Hepatocyte (in vitro differentiated cells): ENCODE measurements at regions not wholly inside any gene's neighbourhood (a gene's known extent, or its start where the extent isn't known, plus 50 kb on each side); places are given as distances from the start of the nearest gene placed in this dataset.

Experiments used
- DNase-seq: peaks from one replicate; pipeline ENCODE4 v3.0.0-alpha.2; 2016; ENCODE audit warnings: low spot score
- H2AFZ ChIP-seq: fragments of 200-600 bp; sonication (generic); 2 replicates; pipeline ENCODE4 v1.6.0; 2016; ENCODE audit warnings: antibody characterized with exemption, mild to moderate bottlenecking
- H3K27ac ChIP-seq: fragments of 200-600 bp; sonication (generic); 2 replicates; pipeline ENCODE4 v1.5.1; 2016; ENCODE audit warnings: mild to moderate bottlenecking
- H3K27me3 ChIP-seq: fragments of 200-600 bp; sonication (generic); 2 replicates; pipeline ENCODE4 v1.6.1; 2016
- H3K36me3 ChIP-seq: fragments of 200-600 bp; sonication (generic); replicated peaks from 2 replicates; pipeline ENCODE4 v1.5.1; 2016; ENCODE audit warnings: low read depth; ENCODE audit not compliant: insufficient read depth
- H3K4me1 ChIP-seq: fragments of 200-600 bp; sonication (generic); 2 replicates; pipeline ENCODE4 v1.5.1; 2016; ENCODE audit warnings: mild to moderate bottlenecking, moderate library complexity; ENCODE audit not compliant: insufficient read depth
- H3K4me2 ChIP-seq: fragments of 200-600 bp; sonication (generic); 2 replicates; pipeline ENCODE4 v1.6.0; 2016
- H3K4me3 ChIP-seq: fragments of 200-600 bp; sonication (generic); 2 replicates; pipeline ENCODE4 v1.5.1; 2016; ENCODE audit warnings: mild to moderate bottlenecking
- H3K79me2 ChIP-seq: fragments of 200-600 bp; sonication (generic); 2 replicates; pipeline ENCODE4 v1.6.0; 2017; ENCODE audit warnings: mild to moderate bottlenecking
- H3K9me2 ChIP-seq: fragments of 200-600 bp; sonication (generic); replicated peaks from 2 replicates; pipeline ENCODE4 v1.6.0; 2017; ENCODE audit warnings: mild to moderate bottlenecking; ENCODE audit not compliant: insufficient read depth
- H3K9me3 ChIP-seq: fragments of 200-600 bp; sonication (generic); 2 replicates; pipeline ENCODE4 v1.5.1; 2016; ENCODE audit warnings: low read depth, mild to moderate bottlenecking
- H4K20me1 ChIP-seq: fragments of 200-600 bp; sonication (generic); 2 replicates; pipeline ENCODE4 v1.6.0; 2016; ENCODE audit warnings: mild to moderate bottlenecking; ENCODE audit not compliant: insufficient read depth, poor library complexity, severe bottlenecking
- CTCF ChIP-seq: fragments of 200-600 bp; sonication (generic); IDR thresholded peaks from 2 replicates; pipeline ENCODE4 v1.5.1; 2016; ENCODE audit warnings: antibody characterized with exemption, mild to moderate bottlenecking; ENCODE audit not compliant: poor library complexity
- EZH2 ChIP-seq: fragments of 200-600 bp; sonication (generic); IDR thresholded peaks from 2 replicates; pipeline ENCODE4 v1.6.1; 2016; ENCODE audit warnings: antibody characterized with exemption, mild to moderate bottlenecking, borderline replicate concordance
- EZH2phosphoT487 ChIP-seq: fragments of 200-600 bp; sonication (generic); IDR thresholded peaks from one replicate; pipeline ENCODE4 v1.6.1; 2018; ENCODE audit warnings: antibody characterized with exemption, mild to moderate bottlenecking, low read depth, moderate library complexity; ENCODE audit not compliant: unreplicated experiment, severe bottlenecking
- WGBS: methylation state at CpG from one replicate; pipeline ENCODE4 v1.1.6; 2016; ENCODE audit warnings: low lambda C conversion rate; ENCODE audit errors: missing lambda C conversion rate; 5-methylcytosine and 5-hydroxymethylcytosine counted together

- 65% methylated on average over 1 of the region's 1 CpG for WGBS
- H4K20me1 ChIP-seq, result no peaks in the 10 kb centered on the region
- H3K27me3 ChIP-seq, result no peaks in the 10 kb centered on the region
- H3K9me2 ChIP-seq, result no peaks in the 10 kb centered on the region
- no peaks in the 10 kb centered on the region for H3K9me3 ChIP-seq
- no peak overlapping the region for H3K4me3 ChIP-seq
- no peaks in the 10 kb centered on the region for H3K79me2 ChIP-seq
- peaks cover 7% of the 10 kb centered on the region for H3K4me1 ChIP-seq
- TF ChIP-seq EZH2, result no peak
- no peak for TF ChIP-seq EZH2phosphoT487
- peak overlapping the region; percentile 43 for H3K4me2 ChIP-seq
- H3K27ac ChIP-seq, result no peak overlapping the region
- H2AFZ ChIP-seq, result no peak overlapping the region
- DNase-seq, result no peak
- no peaks in the 10 kb centered on the region for H3K36me3 ChIP-seq
Measured at GRCh38 chr6:21915707-21916260, 322.2 kb downstream of the SOX4 start.

GRCh38 chr6:21918041-21918440 is 324.5 kb downstream of the SOX4 start:
- WGBS, result 43% methylated on average over 7 of the region's 7 CpGs
- no peaks in the 10 kb centered on the region for H3K9me3 ChIP-seq
- H3K9me2 ChIP-seq, result no peaks in the 10 kb centered on the region
- H3K4me2 ChIP-seq, result no peak overlapping the region
- H3K4me1 ChIP-seq, result peaks cover 7% of the 10 kb centered on the region
- H3K79me2 ChIP-seq, result no peaks in the 10 kb centered on the region
- H3K27ac ChIP-seq, result peak overlapping the region; percentile 8
- no peak for TF ChIP-seq CTCF
- no peak overlapping the region for H3K4me3 ChIP-seq
- no peaks in the 10 kb centered on the region for H3K36me3 ChIP-seq
- no peaks in the 10 kb centered on the region for H4K20me1 ChIP-seq
- H3K27me3 ChIP-seq, result no peaks in the 10 kb centered on the region
- DNase-seq, result peak; percentile 34
- no peak overlapping the region for H2AFZ ChIP-seq

GRCh38 chr6:21918666-21919065 is 325.1 kb downstream of the SOX4 start:
- no peaks in the 10 kb centered on the region for H3K36me3 ChIP-seq
- no peak overlapping the region for H3K4me2 ChIP-seq
- H3K4me3 ChIP-seq, result no peak overlapping the region
- H3K27ac ChIP-seq, result peak overlapping the region; percentile 8
- DNase-seq, result no peak
- no peaks in the 10 kb centered on the region for H3K9me2 ChIP-seq
- no peaks in the 10 kb centered on the region for H3K9me3 ChIP-seq
- H3K79me2 ChIP-seq, result no peaks in the 10 kb centered on the region
- H2AFZ ChIP-seq, result no peak overlapping the region
- H3K4me1 ChIP-seq, result peaks cover 7% of the 10 kb centered on the region
- no peaks in the 10 kb centered on the region for H3K27me3 ChIP-seq
- 84% methylated on average over 4 of the region's 4 CpGs for WGBS
- TF ChIP-seq EZH2 (no peak), EZH2phosphoT487 (no peak), CTCF (no peak)
- no peaks in the 10 kb centered on the region for H4K20me1 ChIP-seq

GRCh38 chr6:21922086-21922485 is 328.5 kb downstream of the SOX4 start:
- TF ChIP-seq EZH2 (no peak), CTCF (no peak), EZH2phosphoT487 (no peak)
- 42% methylated on average over 2 of the region's 2 CpGs for WGBS
- no peak overlapping the region for H3K4me3 ChIP-seq
- H3K9me2 ChIP-seq, result no peaks in the 10 kb centered on the region
- H3K9me3 ChIP-seq, result no peaks in the 10 kb centered on the region
- H3K27me3 ChIP-seq, result no peaks in the 10 kb centered on the region
- H2AFZ ChIP-seq, result no peak overlapping the region
- H3K36me3 ChIP-seq, result no peaks in the 10 kb centered on the region
- peak overlapping the region; percentile 50 for H3K27ac ChIP-seq
- DNase-seq, result peak; percentile 25
- no peaks in the 10 kb centered on the region for H3K79me2 ChIP-seq
- H3K4me2 ChIP-seq, result no peak overlapping the region
- no peaks in the 10 kb centered on the region for H4K20me1 ChIP-seq
- H3K4me1 ChIP-seq, result peaks cover 3% of the 10 kb centered on the region
